ENCODE measurements at regions not wholly inside any gene's neighbourhood (a gene's known extent, or its start where the extent isn't known, plus 50 kb on each side); places are given as distances from the start of the nearest gene placed in this dataset.
A peak's percentile ranks its signal among the peaks of the same experiment; 100 is the strongest.

DNA sequence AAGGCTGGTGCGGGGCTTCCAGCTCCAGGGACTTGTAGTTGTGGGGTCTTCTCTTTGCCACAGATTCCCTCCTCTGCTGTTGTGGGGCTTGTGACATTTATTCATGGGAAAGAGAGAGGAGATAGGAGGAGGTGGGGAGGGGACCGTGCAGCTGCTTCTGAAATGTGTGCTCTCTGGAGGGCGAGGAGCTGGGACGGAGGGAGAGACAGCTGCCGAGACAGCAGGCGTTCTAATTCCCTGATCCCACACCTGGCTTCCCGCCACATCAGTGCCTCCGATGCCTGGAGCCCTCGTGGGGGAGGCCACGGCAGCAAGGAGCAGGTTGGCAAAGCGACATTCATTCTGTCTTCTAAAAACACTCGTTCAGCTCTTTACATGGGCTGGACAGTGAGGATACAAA is 164.4 kb downstream of the USP12 start:
- peak in 2 of 8 donors; percentile 8 to 21 for ATAC-seq
- H3K27me3 ChIP-seq = peaks cover 0 to 27% (median 7%) of the 10 kb centered on the region in 7 donors

DNA sequence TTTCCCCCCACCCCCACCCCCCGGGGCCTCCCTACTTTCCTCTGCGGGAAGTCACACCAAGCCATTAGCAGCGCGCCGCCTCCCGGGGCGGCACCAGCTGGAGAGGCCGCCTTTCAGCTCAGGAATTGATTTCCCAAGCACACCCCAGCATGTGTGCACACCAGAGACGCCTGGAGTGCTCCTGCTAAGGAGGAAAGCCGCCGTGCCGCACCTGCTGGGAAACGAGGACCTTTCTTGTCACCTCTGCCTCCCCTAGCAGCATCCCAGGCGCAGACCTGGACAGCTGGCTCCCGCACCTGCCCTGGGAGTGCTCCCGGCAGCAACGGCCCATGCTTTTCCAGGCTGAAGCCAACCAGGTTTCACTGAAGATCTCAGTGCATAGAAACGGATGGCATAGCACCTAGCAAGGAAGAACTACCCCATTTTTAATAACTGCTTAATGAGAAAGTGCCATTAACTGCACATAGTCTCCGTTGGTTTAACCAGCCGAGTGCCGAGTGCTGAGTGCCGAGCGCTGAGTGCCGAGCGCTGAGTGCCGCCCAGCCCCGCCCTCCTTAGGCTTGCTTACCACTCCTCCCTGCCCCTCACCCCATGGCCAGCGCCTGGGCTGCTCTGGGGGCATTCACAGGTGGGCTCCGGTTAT is 165.0 kb downstream of the USP12 start:
- Histone ChIP-seq H3K36me3 (no peaks in the 10 kb centered on the region), H3K27ac (no peak overlapping the region), H3K4me3 (peak overlapping the region; percentile 25 to 54 (median 46)), H3K9me3 (peaks cover 0 to 7% (median 0%) of the 10 kb centered on the region in 11 donors), H3K27me3 (peaks cover 0 to 27% (median 7%) of the 10 kb centered on the region in 7 donors), H3K4me1 (peaks cover 3 to 22% (median 18%) of the 10 kb centered on the region in 9 donors)
- TF ChIP-seq, protein P1, sequence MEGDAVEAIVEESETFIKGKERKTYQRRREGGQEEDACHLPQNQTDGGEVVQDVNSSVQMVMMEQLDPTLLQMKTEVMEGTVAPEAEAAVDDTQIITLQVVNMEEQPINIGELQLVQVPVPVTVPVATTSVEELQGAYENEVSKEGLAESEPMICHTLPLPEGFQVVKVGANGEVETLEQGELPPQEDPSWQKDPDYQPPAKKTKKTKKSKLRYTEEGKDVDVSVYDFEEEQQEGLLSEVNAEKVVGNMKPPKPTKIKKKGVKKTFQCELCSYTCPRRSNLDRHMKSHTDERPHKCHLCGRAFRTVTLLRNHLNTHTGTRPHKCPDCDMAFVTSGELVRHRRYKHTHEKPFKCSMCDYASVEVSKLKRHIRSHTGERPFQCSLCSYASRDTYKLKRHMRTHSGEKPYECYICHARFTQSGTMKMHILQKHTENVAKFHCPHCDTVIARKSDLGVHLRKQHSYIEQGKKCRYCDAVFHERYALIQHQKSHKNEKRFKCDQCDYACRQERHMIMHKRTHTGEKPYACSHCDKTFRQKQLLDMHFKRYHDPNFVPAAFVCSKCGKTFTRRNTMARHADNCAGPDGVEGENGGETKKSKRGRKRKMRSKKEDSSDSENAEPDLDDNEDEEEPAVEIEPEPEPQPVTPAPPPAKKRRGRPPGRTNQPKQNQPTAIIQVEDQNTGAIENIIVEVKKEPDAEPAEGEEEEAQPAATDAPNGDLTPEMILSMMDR (IDR thresholded peaks at IDR 0.05) = no peak
- DNase-seq (no peak), ATAC-seq (peak; percentile 22 to 77 (median 70))
- 1 to 5% methylated on average over 29 of the region's 29 CpGs for WGBS, 2 donors
- intact Hi-C loops (cut with DNase I) = loop anchor here in 1 of 10 donors (10.0 kb wide), 1 partner anchor 168 kb away; the partner anchor contains the start of gene USP12

More for the DNA sequence above, 164.4 kb downstream of the USP12 start:
- no peak for DNase-seq
- peak overlapping the region in 9 of 10 donors; percentile 27 to 54 (median 46) for H3K4me3 ChIP-seq
- peaks cover 3 to 22% (median 18%) of the 10 kb centered on the region in 9 donors for H3K4me1 ChIP-seq
- H3K36me3 ChIP-seq = no peaks in the 10 kb centered on the region
- TF ChIP-seq, protein P1 (IDR thresholded peaks at IDR 0.05) = no peak
- no peak overlapping the region for H3K27ac ChIP-seq
- 25 to 29% methylated on average over 12 of the region's 12 CpGs for WGBS, 2 donors
- peaks cover 0 to 7% (median 0%) of the 10 kb centered on the region in 11 donors for H3K9me3 ChIP-seq
- intact Hi-C loops (cut with DNase I) = loop anchor here in 1 of 10 donors (10.0 kb wide), 1 partner anchor 168 kb away; the partner anchor contains the start of gene USP12

DNA sequence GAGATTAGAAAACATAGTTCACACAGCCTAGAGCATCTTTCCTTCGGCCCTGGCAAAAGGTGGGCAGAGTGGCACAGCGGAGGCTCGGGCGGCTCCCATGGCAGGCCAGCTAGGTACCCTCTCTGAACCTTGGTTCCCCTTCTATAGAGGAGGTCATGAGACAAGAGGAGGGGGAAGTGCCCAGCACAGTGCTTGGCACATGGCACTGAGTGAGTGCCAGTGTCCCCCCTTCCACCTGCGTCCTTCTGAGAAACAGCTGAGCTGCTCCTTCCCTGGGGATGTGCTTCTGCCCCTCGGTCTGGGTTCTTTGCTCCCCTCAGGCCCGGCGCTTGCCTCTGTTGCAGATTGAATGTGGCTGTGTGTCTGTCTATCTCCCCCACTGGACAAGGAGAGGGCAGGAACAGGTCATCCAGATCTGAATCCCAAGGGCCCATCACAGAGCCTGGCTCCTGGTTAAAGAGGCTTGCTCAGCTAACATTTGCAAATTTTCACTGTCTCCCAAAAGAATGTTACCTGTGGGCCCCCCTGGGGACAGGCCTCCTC is 165.6 kb downstream of the USP12 start:
- DNase-seq (no peak), ATAC-seq (peak in 3 of 8 donors; percentile 10 to 30 (median 13))
- peaks cover 0 to 7% (median 0%) of the 10 kb centered on the region in 11 donors for H3K9me3 ChIP-seq
- peak overlapping the region in 8 of 10 donors; percentile 27 to 54 (median 48) for H3K4me3 ChIP-seq
- peaks cover 0 to 27% (median 7%) of the 10 kb centered on the region in 7 donors for H3K27me3 ChIP-seq
- intact Hi-C loops (cut with DNase I) = loop anchor here in 1 of 10 donors (10.0 kb wide), 1 partner anchor 169 kb away; the partner anchor contains the start of gene USP12
- H3K36me3 ChIP-seq = no peaks in the 10 kb centered on the region
- peaks cover 3 to 22% (median 18%) of the 10 kb centered on the region in 9 donors for H3K4me1 ChIP-seq
- TF ChIP-seq, protein P1 (IDR thresholded peaks at IDR 0.05) = no peak
- 71 to 74% methylated on average over 8 of the region's 8 CpGs for WGBS, 2 donors
- H3K27ac ChIP-seq = no peak overlapping the region

DNA sequence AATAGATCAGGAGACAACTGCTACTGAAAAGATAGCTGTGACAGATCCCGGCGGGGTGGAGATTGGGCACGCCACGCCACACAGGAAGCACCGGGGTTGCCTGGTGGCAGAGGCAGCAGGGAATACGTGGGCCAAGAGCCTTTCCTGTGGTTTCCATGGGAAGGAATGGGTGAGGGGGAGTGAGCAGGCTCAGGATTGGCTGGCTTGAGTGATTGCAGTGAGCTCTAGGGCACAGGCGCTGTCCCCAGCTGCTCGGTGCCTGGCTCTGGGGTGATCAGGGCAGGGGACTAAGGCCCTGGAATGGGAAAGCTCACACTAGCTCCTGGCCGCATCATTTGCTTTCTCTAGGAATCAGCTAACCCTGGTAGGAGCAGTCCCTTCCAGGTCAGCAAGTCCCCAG is 166.1 kb downstream of the USP12 start:
- Histone ChIP-seq H3K27me3 (peaks cover 0 to 27% (median 7%) of the 10 kb centered on the region in 7 donors), H3K9me3 (peaks cover 0 to 7% (median 0%) of the 10 kb centered on the region in 11 donors), H3K36me3 (no peaks in the 10 kb centered on the region), H3K4me3 (no peak overlapping the region), H3K4me1 (peaks cover 3 to 22% (median 18%) of the 10 kb centered on the region in 9 donors), H3K27ac (no peak overlapping the region)
- no peak for DNase-seq
- intact Hi-C loops (cut with DNase I) = loop anchor here in 1 of 10 donors (10.0 kb wide), 1 partner anchor 169 kb away; the partner anchor contains the start of gene USP12
- TF ChIP-seq, protein P1 (IDR thresholded peaks at IDR 0.05) = no peak
- ATAC-seq = peak in 2 of 8 donors; percentile 20 to 32
- WGBS, 2 donors = 51 to 63% methylated on average over 9 of the region's 9 CpGs

Data from heart right ventricle (tissue), 16 donors.